ENCODE measurements at regions not wholly inside any gene's neighbourhood (a gene's known extent, or its start where the extent isn't known, plus 50 kb on each side); places are given as distances from the start of the nearest gene placed in this dataset.

GRCh38 chr4:35066406-35066805 is 1177.9 kb downstream of the ARAP2 start:
- Mint-ChIP-seq H3K36me3 (no peaks in the 10 kb centered on the region), H3K9me3 (no peaks in the 10 kb centered on the region), H3K27me3 (no peaks in the 10 kb centered on the region), H3K4me3 (no peak overlapping the region), H3K27ac (no peak overlapping the region), H3K4me1 (ENCODE audit: unreplicated experiment) (no peaks in the 10 kb centered on the region)
- TF ChIP-seq, protein P1, sequence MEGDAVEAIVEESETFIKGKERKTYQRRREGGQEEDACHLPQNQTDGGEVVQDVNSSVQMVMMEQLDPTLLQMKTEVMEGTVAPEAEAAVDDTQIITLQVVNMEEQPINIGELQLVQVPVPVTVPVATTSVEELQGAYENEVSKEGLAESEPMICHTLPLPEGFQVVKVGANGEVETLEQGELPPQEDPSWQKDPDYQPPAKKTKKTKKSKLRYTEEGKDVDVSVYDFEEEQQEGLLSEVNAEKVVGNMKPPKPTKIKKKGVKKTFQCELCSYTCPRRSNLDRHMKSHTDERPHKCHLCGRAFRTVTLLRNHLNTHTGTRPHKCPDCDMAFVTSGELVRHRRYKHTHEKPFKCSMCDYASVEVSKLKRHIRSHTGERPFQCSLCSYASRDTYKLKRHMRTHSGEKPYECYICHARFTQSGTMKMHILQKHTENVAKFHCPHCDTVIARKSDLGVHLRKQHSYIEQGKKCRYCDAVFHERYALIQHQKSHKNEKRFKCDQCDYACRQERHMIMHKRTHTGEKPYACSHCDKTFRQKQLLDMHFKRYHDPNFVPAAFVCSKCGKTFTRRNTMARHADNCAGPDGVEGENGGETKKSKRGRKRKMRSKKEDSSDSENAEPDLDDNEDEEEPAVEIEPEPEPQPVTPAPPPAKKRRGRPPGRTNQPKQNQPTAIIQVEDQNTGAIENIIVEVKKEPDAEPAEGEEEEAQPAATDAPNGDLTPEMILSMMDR (conservative IDR thresholded peaks at IDR 0.05) = no peak
- DNase-seq (ENCODE audit: extremely low spot score, unreplicated experiment) = no peak

DNA sequence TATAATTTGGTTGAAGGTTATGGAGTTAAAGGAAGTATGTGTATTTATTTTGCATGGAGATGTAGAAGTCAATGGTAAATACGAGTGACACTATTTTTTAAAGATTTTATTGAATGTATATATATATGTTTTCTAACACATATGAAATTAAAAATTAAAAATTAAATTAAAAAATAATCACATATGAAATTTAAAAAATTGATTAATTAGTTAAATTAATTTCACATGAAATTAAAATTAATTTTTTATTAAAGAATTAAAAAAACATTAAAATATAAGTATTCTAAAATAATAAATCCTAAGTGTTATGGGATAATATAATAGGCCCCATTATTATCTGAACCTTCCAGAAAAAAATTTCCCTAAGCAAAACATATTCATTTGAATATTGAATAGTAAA is 1163.5 kb downstream of the ARAP2 start:
- no peaks in the 10 kb centered on the region for H3K4me1 Mint-ChIP-seq (ENCODE audit: unreplicated experiment)
- DNase-seq (ENCODE audit: extremely low spot score, unreplicated experiment) = no peak
- TF ChIP-seq, protein P1 (conservative IDR thresholded peaks at IDR 0.05) = no peak
- H3K27ac Mint-ChIP-seq = no peak overlapping the region
- no peak overlapping the region for H3K4me3 Mint-ChIP-seq
- H3K27me3 Mint-ChIP-seq = no peaks in the 10 kb centered on the region
- H3K36me3 Mint-ChIP-seq = no peaks in the 10 kb centered on the region
- H3K9me3 Mint-ChIP-seq = no peaks in the 10 kb centered on the region

DNA sequence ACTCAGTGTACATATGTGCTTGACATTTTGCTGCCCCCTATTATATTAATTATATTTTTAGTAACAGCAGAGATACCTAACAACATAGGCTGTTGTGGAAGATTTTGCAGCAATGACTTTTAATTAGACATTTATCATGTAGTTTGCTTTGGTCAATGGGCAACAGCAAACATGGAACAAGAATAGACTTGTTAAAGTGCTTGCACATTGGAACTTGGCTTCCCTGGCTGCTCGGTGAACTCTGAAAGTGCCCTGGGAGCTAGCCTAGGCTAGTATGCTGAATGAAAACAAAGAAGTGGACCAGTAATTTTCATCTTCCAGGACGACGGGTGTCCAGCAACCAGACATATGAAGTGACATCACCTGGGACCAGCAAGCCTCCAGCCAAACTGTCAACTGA is 1157.1 kb downstream of the ARAP2 start:
- Mint-ChIP-seq H3K9me3 (no peaks in the 10 kb centered on the region), H3K27ac (no peak overlapping the region), H3K4me1 (ENCODE audit: unreplicated experiment) (no peaks in the 10 kb centered on the region), H3K27me3 (no peaks in the 10 kb centered on the region), H3K36me3 (no peaks in the 10 kb centered on the region), H3K4me3 (no peak overlapping the region)
- no peak for DNase-seq (ENCODE audit: extremely low spot score, unreplicated experiment)
- TF ChIP-seq, protein P1 (conservative IDR thresholded peaks at IDR 0.05) = no peak

GRCh38 chr4:35100932-35101331 is 1143.4 kb downstream of the ARAP2 start:
- H3K36me3 Mint-ChIP-seq = no peaks in the 10 kb centered on the region
- H3K27ac Mint-ChIP-seq = no peak overlapping the region
- no peaks in the 10 kb centered on the region for H3K27me3 Mint-ChIP-seq
- no peaks in the 10 kb centered on the region for H3K9me3 Mint-ChIP-seq
- no peak for DNase-seq (ENCODE audit: extremely low spot score, unreplicated experiment)
- TF ChIP-seq, protein P1 (conservative IDR thresholded peaks at IDR 0.05) = no peak
- no peaks in the 10 kb centered on the region for H3K4me1 Mint-ChIP-seq (ENCODE audit: unreplicated experiment)
- H3K4me3 Mint-ChIP-seq = no peak overlapping the region

GRCh38 chr4:35102066-35102465 is 1142.2 kb downstream of the ARAP2 start:
- no peaks in the 10 kb centered on the region for H3K4me1 Mint-ChIP-seq (ENCODE audit: unreplicated experiment)
- H3K36me3 Mint-ChIP-seq = no peaks in the 10 kb centered on the region
- TF ChIP-seq, protein P1 (conservative IDR thresholded peaks at IDR 0.05) = no peak
- H3K27me3 Mint-ChIP-seq = no peaks in the 10 kb centered on the region
- H3K9me3 Mint-ChIP-seq = no peaks in the 10 kb centered on the region
- H3K27ac Mint-ChIP-seq = no peak overlapping the region
- no peak overlapping the region for H3K4me3 Mint-ChIP-seq
- no peak for DNase-seq (ENCODE audit: extremely low spot score, unreplicated experiment)

- Mint-ChIP-seq H3K27ac (no peak overlapping the region), H3K4me1 (ENCODE audit: unreplicated experiment) (no peaks in the 10 kb centered on the region), H3K4me3 (no peak overlapping the region), H3K36me3 (no peaks in the 10 kb centered on the region), H3K27me3 (no peaks in the 10 kb centered on the region), H3K9me3 (peaks cover 6% of the 10 kb centered on the region)
- no peak for DNase-seq (ENCODE audit: extremely low spot score, unreplicated experiment)
- TF ChIP-seq, protein P1 (conservative IDR thresholded peaks at IDR 0.05) = no peak
These were observed 1138.8 kb downstream of the ARAP2 start for GRCh38 chr4:35105486-35105885.

All from type B pancreatic cell (in vitro differentiated cells).